Pulmonary artery endothelial cell (primary cell): ENCODE measurements at regions not wholly inside any gene's neighbourhood (a gene's known extent, or its start where the extent isn't known, plus 50 kb on each side); places are given as distances from the start of the nearest gene placed in this dataset.

Experiments
- DNase-seq: peaks from one replicate; pipeline ENCODE4 v3.0.0-alpha.2; 2011; ENCODE audit warnings: low read depth, low spot score

- DNase-seq: no peak
Measured at GRCh38 chr17:71667661-71668060, 453.2 kb upstream of the SOX9 start.

GRCh38 chr17:71668807-71669206 lies 452.0 kb upstream of the SOX9 start:
- no peak for DNase-seq

- DNase-seq: no peak
Measured at GRCh38 chr17:71677439-71677838, 443.4 kb upstream of the SOX9 start.

GRCh38 chr17:71679832-71680231 lies 441.0 kb upstream of the SOX9 start:
- no peak for DNase-seq

GRCh38 chr17:71681427-71682173 lies 439.2 kb upstream of the SOX9 start:
- no peak for DNase-seq

- DNase-seq: no peak
Measured at GRCh38 chr17:71682174-71682494, 438.7 kb upstream of the SOX9 start.

- no peak for DNase-seq
Measured at GRCh38 chr17:71689782-71690181, 431.0 kb upstream of the SOX9 start.

- DNase-seq: no peak
Measured at GRCh38 chr17:71699907-71700306, 420.9 kb upstream of the SOX9 start.

GRCh38 chr17:71703701-71704100 lies 417.1 kb upstream of the SOX9 start:
- no peak for DNase-seq

- DNase-seq: no peak
Measured at GRCh38 chr17:71709271-71709890, 411.4 kb upstream of the SOX9 start.

GRCh38 chr17:71709946-71710345 lies 410.9 kb upstream of the SOX9 start:
- no peak for DNase-seq

GRCh38 chr17:71710816-71711215 lies 410.0 kb upstream of the SOX9 start:
- DNase-seq: no peak

GRCh38 chr17:71713846-71714245 lies 407.0 kb upstream of the SOX9 start:
- no peak for DNase-seq

GRCh38 chr17:71724339-71724738 lies 396.5 kb upstream of the SOX9 start:
- DNase-seq: no peak

GRCh38 chr17:71725811-71726210 lies 395.0 kb upstream of the SOX9 start:
- no peak for DNase-seq

- DNase-seq: no peak
Measured at GRCh38 chr17:71726341-71726740, 394.5 kb upstream of the SOX9 start.

- DNase-seq: no peak
Measured at GRCh38 chr17:71727292-71727691, 393.5 kb upstream of the SOX9 start.

GRCh38 chr17:71727723-71728122 lies 393.1 kb upstream of the SOX9 start:
- no peak for DNase-seq

GRCh38 chr17:71730871-71731270 lies 389.9 kb upstream of the SOX9 start:
- no peak for DNase-seq

- no peak for DNase-seq
Measured at GRCh38 chr17:71735893-71736292, 384.9 kb upstream of the SOX9 start.

- DNase-seq: no peak
Measured at GRCh38 chr17:71740866-71741265, 380.0 kb upstream of the SOX9 start.

- DNase-seq: no peak
Measured at GRCh38 chr17:71741836-71742235, 379.0 kb upstream of the SOX9 start.

GRCh38 chr17:71748872-71749271 lies 371.9 kb upstream of the SOX9 start:
- DNase-seq: no peak
